IMR-90 (cell line): ENCODE measurements at regions not wholly inside any gene's neighbourhood (a gene's known extent, or its start where the extent isn't known, plus 50 kb on each side); places are given as distances from the start of the nearest gene placed in this dataset.
"Not testable (repeated sequence)": the region's sequence is repeated elsewhere in the genome, so short reads cannot be mapped to it uniquely, and the experiment has no call there.

Experiments
- ATAC-seq: fragments of 200-7000 bp; cut with Tn5 transposase; 2 replicates; pipeline ENCODE4 v1.9.1; 2020; ENCODE audit warnings: low read depth, mild to moderate bottlenecking, moderate library complexity
- BruUV-seq: library from RNA; stranded (reverse); fragments of 400-500 nt; replicated peaks from 2 replicates; lab custom pipeline; 2021; lab: Mats Ljungman, UMichigan
- CTCF ChIA-PET: fragments of 300-600 bp; formaldehyde crosslinking; extraction: SDS; loops from one replicate; lab custom pipeline; 2021; ENCODE audit warnings: antibody characterized with exemption; lab: Yijun Ruan, JAX
- POLR2A ChIA-PET: fragments of 300-600 bp; sonication (Branson Sonifier 250); formaldehyde crosslinking; loops from one replicate; lab custom pipeline; 2022; ENCODE audit warnings: antibody characterized with exemption; ENCODE audit not compliant: unreplicated experiment; lab: Charles Lee
- DNase-seq: peaks from one replicate; pipeline ENCODE4 v3.0.0; 2013
- H2AFZ ChIP-seq: replicated peaks from 2 replicates; pipeline ENCODE3; 2013; ENCODE audit warnings: low read length, mild to moderate bottlenecking; ENCODE audit not compliant: poor library complexity
- H2AK5ac ChIP-seq: 2 replicates; pipeline ENCODE4 v1.6.1; 2013; ENCODE audit warnings: low read depth, low read length, inconsistent platforms
- H2AK9ac ChIP-seq: replicated peaks from 2 replicates; pipeline ENCODE3; 2013; ENCODE audit warnings: mild to moderate bottlenecking, low read depth, low read length, moderate library complexity; ENCODE audit not compliant: poor library complexity
- H2BK120ac ChIP-seq: 2 replicates; pipeline ENCODE4 v1.6.1; 2013; ENCODE audit warnings: low read depth, low read length, inconsistent platforms
- H2BK15ac ChIP-seq: 3 replicates; pipeline ENCODE4 v1.6.1; 2013; ENCODE audit warnings: low read depth, low read length, inconsistent platforms
- H2BK20ac ChIP-seq: 2 replicates; pipeline ENCODE4 v1.6.1; 2013; ENCODE audit warnings: low read depth, mild to moderate bottlenecking, inconsistent platforms, low read length, moderate library complexity
- H2BK5ac ChIP-seq: 2 replicates; pipeline ENCODE4 v1.6.1; 2013; ENCODE audit warnings: mild to moderate bottlenecking, low read depth, low read length, inconsistent platforms; ENCODE audit not compliant: poor library complexity, severe bottlenecking
- H3K14ac ChIP-seq: replicated peaks from 2 replicates; pipeline ENCODE4 v1.6.1; 2013; ENCODE audit warnings: low read depth, low read length, inconsistent platforms
- H3K18ac ChIP-seq: 2 replicates; pipeline ENCODE4 v1.6.1; 2013; ENCODE audit warnings: low read depth, low read length, control low read depth
- H3K23ac ChIP-seq: 2 replicates; pipeline ENCODE4 v1.6.1; 2013; ENCODE audit warnings: low read depth, low read length, inconsistent platforms
- H3K27ac ChIP-seq: 2 replicates; pipeline ENCODE4 v1.5.1; 2013; ENCODE audit warnings: mild to moderate bottlenecking, control low read depth, low read length; ENCODE audit not compliant: insufficient read depth
- H3K27me3 ChIP-seq: 2 replicates; pipeline ENCODE4 v1.6.1; 2013; ENCODE audit warnings: low read length; ENCODE audit not compliant: control insufficient read depth, insufficient read depth
- H3K36me3 ChIP-seq: 2 replicates; pipeline ENCODE4 v1.6.1; 2013; ENCODE audit warnings: low read length, mixed read lengths; ENCODE audit not compliant: control insufficient read depth, insufficient read depth
- H3K4ac ChIP-seq: 2 replicates; pipeline ENCODE4 v1.6.1; 2013; ENCODE audit warnings: low read depth, low read length, inconsistent platforms
- H3K4me1 ChIP-seq: 2 replicates; pipeline ENCODE4 v1.6.1; 2013; ENCODE audit warnings: low read length, mixed read lengths; ENCODE audit not compliant: control insufficient read depth, insufficient read depth
- H3K4me2 ChIP-seq: 2 replicates; pipeline ENCODE4 v1.6.1; 2013; ENCODE audit warnings: low read depth, mild to moderate bottlenecking, control low read depth, low read length, moderate library complexity
- H3K4me3 ChIP-seq: 2 replicates; pipeline ENCODE4 v1.5.1; 2013; ENCODE audit warnings: low read depth, mild to moderate bottlenecking, control low read depth, low read length, moderate library complexity; ENCODE audit not compliant: insufficient read depth
- H3K56ac ChIP-seq: 2 replicates; pipeline ENCODE4 v1.6.1; 2013; ENCODE audit warnings: low read length, inconsistent platforms; ENCODE audit not compliant: insufficient read depth; ENCODE audit errors: extremely low read depth
- H3K79me1 ChIP-seq, 2 experiments: 2 replicates each; pipeline ENCODE4 v1.6.1; 2013; ENCODE audit warnings: low read length in 2 of 2, inconsistent platforms in 1 of 2, low read depth in 1 of 2
- H3K9ac ChIP-seq: 2 replicates; pipeline ENCODE4 v1.6.1; 2013; ENCODE audit warnings: low read depth, low read length, control low read depth
- H3K9me1 ChIP-seq: 2 replicates; pipeline ENCODE4 v1.6.1; 2013; ENCODE audit warnings: low read length, inconsistent platforms; ENCODE audit not compliant: insufficient read depth
- H3K9me3 ChIP-seq: 2 replicates; pipeline ENCODE4 v1.6.1; 2013; ENCODE audit warnings: low read length; ENCODE audit not compliant: control insufficient read depth, insufficient read depth
- H4K20me1 ChIP-seq: 2 replicates; pipeline ENCODE4 v1.6.1; 2013; ENCODE audit warnings: low read length, inconsistent platforms; ENCODE audit not compliant: insufficient read depth
- H4K5ac ChIP-seq: 2 replicates; pipeline ENCODE4 v1.6.1; 2013; ENCODE audit warnings: mild to moderate bottlenecking, low read depth, low read length, control low read depth
- H4K8ac ChIP-seq, 2 experiments: 2 replicates each; pipeline ENCODE4 v1.6.1; 2013; ENCODE audit warnings: low read depth in 2 of 2, low read length in 2 of 2, control low read depth in 1 of 2, inconsistent platforms in 1 of 2
- H4K91ac ChIP-seq: 2 replicates; pipeline ENCODE4 v1.6.1; 2013; ENCODE audit warnings: low read depth, low read length, inconsistent platforms; ENCODE audit not compliant: insufficient read depth
- WGBS, 2 experiments: methylation state at CpG; one replicate each; pipeline versions ENCODE4 v1.1.5 to v1.1.7; 2013; ENCODE audit warnings: missing lambda C conversion rate in 2 of 2; ENCODE audit not compliant: insufficient read length in 1 of 2; ENCODE audit errors: extremely low coverage in 2 of 2; 5-methylcytosine and 5-hydroxymethylcytosine counted together
- dilution Hi-C: fragments of 300-500 bp; cut with HindIII; formaldehyde crosslinking; loops from one replicate; pipeline ENCODE4 v1.14.3; 2018; ENCODE audit warnings: low sequenced_read_pairs; ENCODE audit not compliant: unreplicated experiment
- in situ Hi-C: fragments of 300-500 bp; cut with MboI; formaldehyde crosslinking; loops from 3 replicates; pipeline ENCODE4 v1.14.3; 2019; ENCODE audit warnings: low sequenced_read_pairs, inconsistent platforms, mixed read lengths
- intact Hi-C: fragments of 100-400 bp; cut with micrococcal nuclease; formaldehyde crosslinking; loops from 2 replicates; pipeline ENCODE4 v1.10.0; 2022

DNA sequence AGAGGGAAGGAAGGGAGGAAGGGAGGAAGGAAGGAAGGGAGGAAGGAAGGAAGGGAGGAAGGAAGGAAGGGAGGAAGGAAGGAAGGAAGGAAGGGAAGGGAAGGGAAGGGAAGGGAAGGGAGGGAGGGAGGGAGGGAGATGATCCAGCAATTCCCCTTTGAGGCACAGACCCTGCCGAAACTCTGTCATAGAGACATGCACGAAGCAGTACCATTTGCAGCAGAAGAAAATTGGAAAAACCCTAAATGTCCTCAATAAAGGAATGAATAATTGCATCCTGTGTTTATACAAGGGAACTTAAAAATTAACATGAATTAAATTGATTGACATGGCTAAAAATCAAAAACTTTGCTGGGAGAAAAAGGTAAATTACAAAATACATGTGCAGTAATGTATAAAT, 151.5 kb downstream of the MTERF1 start:
- H2BK20ac ChIP-seq, H3K79me1 ChIP-seq, H3K4ac ChIP-seq, H3K23ac ChIP-seq, H3K9me3 ChIP-seq, dilution Hi-C loops, H3K14ac ChIP-seq, H4K5ac ChIP-seq, H3K4me3 ChIP-seq, H2BK15ac ChIP-seq, ATAC-seq, H3K9ac ChIP-seq, BruUV-seq, CTCF ChIA-PET, H3K4me2 ChIP-seq, H3K36me3 ChIP-seq, H3K27ac ChIP-seq, H2AK9ac ChIP-seq, DNase-seq, H2BK120ac ChIP-seq, H4K91ac ChIP-seq, in situ Hi-C loops, H4K8ac ChIP-seq, intact Hi-C loops, H3K27me3 ChIP-seq, H3K4me1 ChIP-seq, H3K18ac ChIP-seq, H2BK5ac ChIP-seq, H3K9me1 ChIP-seq, POLR2A ChIA-PET, H4K20me1 ChIP-seq, H3K56ac ChIP-seq, H2AFZ ChIP-seq, H2AK5ac ChIP-seq: not testable (repeated sequence)
- WGBS, 2 experiments: no CpG with 5 or more reads among the region's 2 CpGs
